Kidney (tissue), 13 donors: ENCODE measurements at regions not wholly inside any gene's neighbourhood (a gene's known extent, or its start where the extent isn't known, plus 50 kb on each side); places are given as distances from the start of the nearest gene placed in this dataset.
"Not testable (repeated sequence)": the region's sequence is repeated elsewhere in the genome, so short reads cannot be mapped to it uniquely, and the experiment has no call there.

Experiments used
- DNase-seq, 5 donors: peaks; one replicate each; pipeline ENCODE4 v3.0.0-alpha.2; 2013 to 2020
- FAIRE-seq: peaks from 2 replicates; lab custom pipeline; 2012; peaks lifted over from hg19 to GRCh38; lab: Jason Lieb, UNC
- H3K27ac ChIP-seq, 2 donors: one replicate each; pipeline ENCODE4 v1.7.0; 2013; ENCODE audit warnings: low read depth in 2 of 2, low read length in 2 of 2, inconsistent platforms in 1 of 2
- H3K27me3 ChIP-seq: one replicate; pipeline ENCODE4 v1.7.1; 2013; ENCODE audit warnings: low read length, inconsistent platforms; ENCODE audit not compliant: control insufficient read depth, insufficient read depth
- H3K36me3 ChIP-seq, 3 donors: one replicate each; pipeline versions ENCODE4 v1.7.0 to v1.7.1; 2013; ENCODE audit warnings: low read length in 3 of 3, control low read depth in 1 of 3, inconsistent platforms in 1 of 3; ENCODE audit not compliant: insufficient read depth in 3 of 3, control insufficient read depth in 2 of 3
- H3K4me1 ChIP-seq, 3 donors: one replicate each; pipeline versions ENCODE4 v1.7.0 to v1.7.1; 2013; ENCODE audit warnings: low read length in 3 of 3, inconsistent platforms in 1 of 3, low read depth in 1 of 3; ENCODE audit not compliant: control insufficient read depth in 2 of 3, insufficient read depth in 2 of 3
- H3K4me3 ChIP-seq, 3 donors: one replicate each; pipeline versions ENCODE4 v1.7.0 to v1.8.1; 2013; ENCODE audit warnings: low read length in 3 of 3, control low read depth in 1 of 3, inconsistent platforms in 1 of 3
- H3K9ac ChIP-seq, 3 donors: one replicate each; pipeline versions ENCODE4 v1.7.0 to v1.7.1; 2013; ENCODE audit warnings: low read length in 3 of 3, control low read depth in 1 of 3, inconsistent platforms in 1 of 3
- H3K9me3 ChIP-seq, 3 donors: one replicate each; pipeline versions ENCODE4 v1.7.0 to v1.7.1; 2013; ENCODE audit warnings: low read length in 3 of 3, control low read depth in 1 of 3, inconsistent platforms in 1 of 3; ENCODE audit not compliant: control insufficient read depth in 2 of 3, insufficient read depth in 1 of 3
- intact Hi-C: fragments of 100-400 bp; cut with DNase I; formaldehyde crosslinking; loops from one replicate; pipeline ENCODE4 v1.11.1; 2022
- TF ChIP-seq, protein P1 (sequence below): IDR thresholded peaks from 3 replicates; pipeline ENCODE4 v1.5.1; 2012; ENCODE audit warnings: mild to moderate bottlenecking, moderate library complexity, borderline replicate concordance; ENCODE audit not compliant: insufficient read depth; ENCODE audit errors: extremely low read depth
- donor health status: control.
- donor health status: control.
- donor health status: control.
- donor health status: control.
- donor health status: control.
- donor health status: DM: yes; HTN: yes; CAD: no.
- donor health status: Normal renal cell carcinoma (clear cell type).

DNA sequence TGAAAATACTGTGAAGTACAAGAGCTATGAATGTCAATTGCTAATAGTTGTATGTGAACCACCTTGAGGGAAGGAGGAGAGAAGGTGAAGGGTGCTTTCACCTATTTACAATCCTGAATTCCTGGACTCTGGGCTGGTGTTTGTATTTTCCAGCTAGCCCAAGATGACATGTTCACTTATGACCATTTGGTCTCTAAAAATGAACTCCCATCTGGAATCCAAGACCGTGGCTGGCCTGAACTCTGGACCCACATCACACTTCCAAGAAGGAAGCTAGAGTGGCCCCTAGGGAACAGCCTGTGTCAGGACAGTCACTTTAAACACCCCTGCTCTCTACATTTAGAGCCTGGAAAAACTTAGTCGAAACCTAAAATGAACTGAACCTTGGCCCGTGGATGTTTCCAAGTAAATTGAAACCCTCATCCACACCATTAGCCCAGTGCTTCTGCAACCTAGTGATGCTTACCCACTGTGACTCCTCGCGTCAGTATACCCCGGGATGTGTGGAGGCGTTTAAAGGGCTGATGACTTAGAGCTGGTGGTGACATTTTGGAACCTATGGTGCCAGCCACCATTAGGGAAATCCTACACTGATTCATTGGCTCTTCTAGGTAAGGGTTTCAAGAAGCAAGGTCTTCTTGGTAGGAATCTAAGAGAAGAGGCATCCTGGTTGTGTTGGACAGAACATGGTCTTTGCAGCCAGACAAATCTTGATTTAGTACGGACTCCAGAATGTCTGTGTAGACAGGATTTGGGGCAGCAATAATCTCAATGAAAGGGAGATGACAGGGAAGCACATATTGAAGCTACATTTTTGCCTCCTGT lies 171.5 kb upstream of the IRF2BP2 start:
- FAIRE-seq, result no peak

DNA sequence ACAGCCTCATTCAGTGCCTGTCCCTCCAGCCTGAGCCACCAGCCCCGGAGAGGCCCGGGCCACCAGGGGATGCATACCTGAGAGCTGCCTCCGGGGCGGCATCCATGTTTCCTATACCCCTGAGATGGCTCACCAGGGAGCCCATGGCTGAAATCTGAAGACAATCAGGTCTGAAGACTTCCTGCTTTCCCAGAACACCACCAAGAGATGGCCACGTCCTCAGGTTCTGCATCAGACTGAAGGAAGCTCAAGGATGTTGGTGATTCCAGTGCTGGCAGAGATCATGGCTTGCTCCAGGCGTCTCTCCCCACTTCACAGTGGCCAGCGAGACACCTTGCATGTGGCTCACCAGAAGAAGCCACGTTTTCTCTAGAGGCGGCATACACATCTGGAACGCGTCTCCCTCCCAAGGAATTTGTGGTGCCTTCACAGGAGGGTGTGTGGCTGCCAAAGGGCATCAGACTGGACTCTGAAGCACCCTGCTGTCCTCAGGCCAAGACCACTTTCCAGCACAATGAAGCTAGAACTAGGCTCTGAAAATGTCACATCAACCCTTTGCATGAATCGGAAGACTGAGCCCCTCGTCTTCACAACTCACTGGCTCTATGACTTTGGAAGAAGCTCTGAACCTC lies 170.7 kb upstream of the IRF2BP2 start:
- no peaks in the 10 kb centered on the region for H3K36me3 ChIP-seq
- no peak overlapping the region for H3K9ac ChIP-seq
- H3K4me1 ChIP-seq, result peaks cover 0 to 11% (median 0%) of the 10 kb centered on the region in 3 donors
- TF ChIP-seq, protein P1, sequence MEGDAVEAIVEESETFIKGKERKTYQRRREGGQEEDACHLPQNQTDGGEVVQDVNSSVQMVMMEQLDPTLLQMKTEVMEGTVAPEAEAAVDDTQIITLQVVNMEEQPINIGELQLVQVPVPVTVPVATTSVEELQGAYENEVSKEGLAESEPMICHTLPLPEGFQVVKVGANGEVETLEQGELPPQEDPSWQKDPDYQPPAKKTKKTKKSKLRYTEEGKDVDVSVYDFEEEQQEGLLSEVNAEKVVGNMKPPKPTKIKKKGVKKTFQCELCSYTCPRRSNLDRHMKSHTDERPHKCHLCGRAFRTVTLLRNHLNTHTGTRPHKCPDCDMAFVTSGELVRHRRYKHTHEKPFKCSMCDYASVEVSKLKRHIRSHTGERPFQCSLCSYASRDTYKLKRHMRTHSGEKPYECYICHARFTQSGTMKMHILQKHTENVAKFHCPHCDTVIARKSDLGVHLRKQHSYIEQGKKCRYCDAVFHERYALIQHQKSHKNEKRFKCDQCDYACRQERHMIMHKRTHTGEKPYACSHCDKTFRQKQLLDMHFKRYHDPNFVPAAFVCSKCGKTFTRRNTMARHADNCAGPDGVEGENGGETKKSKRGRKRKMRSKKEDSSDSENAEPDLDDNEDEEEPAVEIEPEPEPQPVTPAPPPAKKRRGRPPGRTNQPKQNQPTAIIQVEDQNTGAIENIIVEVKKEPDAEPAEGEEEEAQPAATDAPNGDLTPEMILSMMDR, result no peak
- peak in 2 of 5 donors; percentile 51 to 85 for DNase-seq
- H3K9me3 ChIP-seq, result no peaks in the 10 kb centered on the region
- H3K27ac ChIP-seq, result no peak overlapping the region
- intact Hi-C loops, result no loop called here
- no peak for FAIRE-seq
- no peak overlapping the region for H3K4me3 ChIP-seq
- peaks cover 4% of the 10 kb centered on the region for H3K27me3 ChIP-seq

More for the DNA sequence above, 171.5 kb upstream of the IRF2BP2 start:
- intact Hi-C loops, result no loop called here
- Histone ChIP-seq H3K9ac (no peak overlapping the region), H3K36me3 (no peaks in the 10 kb centered on the region), H3K4me1 (peaks cover 0 to 11% (median 0%) of the 10 kb centered on the region in 3 donors), H3K27ac (no peak overlapping the region), H3K4me3 (no peak overlapping the region), H3K27me3 (peaks cover 4% of the 10 kb centered on the region), H3K9me3 (no peaks in the 10 kb centered on the region)
- peak in 2 of 5 donors; percentile 48 to 56 for DNase-seq
- TF ChIP-seq, protein P1, result peak; percentile 27

DNA sequence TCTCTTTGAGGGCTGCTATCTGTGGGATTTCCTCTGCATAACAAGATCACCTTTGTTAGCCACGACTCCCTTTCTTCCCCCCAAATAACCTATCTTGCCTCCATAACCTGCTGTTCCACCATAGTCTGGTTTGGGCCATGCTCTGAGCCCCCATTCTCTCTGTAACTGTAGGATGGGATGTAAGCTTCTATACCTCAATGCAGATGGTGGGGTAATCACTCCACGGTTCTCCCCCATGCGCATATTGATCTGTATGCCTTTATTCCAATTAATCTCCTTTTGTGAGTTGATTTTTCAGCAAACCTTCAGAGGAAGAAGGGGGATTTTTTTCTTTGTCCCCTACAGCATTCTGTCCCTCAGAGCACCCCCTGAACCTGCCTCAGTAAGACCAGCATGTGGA lies 170.1 kb upstream of the IRF2BP2 start:
- TF ChIP-seq, protein P1, result no peak
- no peak overlapping the region for H3K27ac ChIP-seq
- DNase-seq, result no peak
- intact Hi-C loops, result no loop called here
- H3K4me3 ChIP-seq, result no peak overlapping the region
- FAIRE-seq, result no peak
- no peaks in the 10 kb centered on the region for H3K9me3 ChIP-seq
- no peak overlapping the region for H3K9ac ChIP-seq
- no peaks in the 10 kb centered on the region for H3K36me3 ChIP-seq
- H3K27me3 ChIP-seq, result peaks cover 4% of the 10 kb centered on the region
- H3K4me1 ChIP-seq, result peaks cover 0 to 11% (median 0%) of the 10 kb centered on the region in 3 donors

DNA sequence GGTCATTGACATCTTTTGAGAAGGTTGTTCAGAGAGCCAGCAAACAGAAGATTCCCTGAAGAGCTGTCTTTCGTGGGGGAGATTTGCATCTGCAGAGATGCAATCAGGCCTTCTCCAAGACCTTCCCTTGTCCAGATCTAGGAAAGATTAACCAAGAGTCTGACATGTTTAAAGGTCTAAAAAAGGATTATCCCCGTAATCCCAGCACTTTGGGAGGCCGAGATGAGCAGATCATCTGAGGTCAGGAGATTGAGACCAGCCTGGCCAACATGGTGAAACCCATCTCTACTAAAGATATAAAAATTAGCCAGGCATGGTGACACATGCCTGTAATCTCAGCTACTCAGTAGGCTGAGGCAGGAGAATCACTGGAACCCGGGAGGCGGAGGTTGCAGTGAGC lies 169.6 kb upstream of the IRF2BP2 start:
- H3K4me3 ChIP-seq, H3K27ac ChIP-seq, intact Hi-C loops, DNase-seq, H3K9me3 ChIP-seq, H3K27me3 ChIP-seq, H3K9ac ChIP-seq, FAIRE-seq, H3K36me3 ChIP-seq: not testable (repeated sequence)
- H3K4me1 ChIP-seq, result peaks cover 0 to 11% (median 0%) of the 10 kb centered on the region in 3 donors
